HepG2 (cell line): ENCODE measurements at regions not wholly inside any gene's neighbourhood (a gene's known extent, or its start where the extent isn't known, plus 50 kb on each side); places are given as distances from the start of the nearest gene placed in this dataset.

Experiments
- ATAC-seq: fragments of 200-7000 bp; cut with Tn5 transposase; 3 replicates; pipeline ENCODE4 v1.9.1; 2020; ENCODE audit warnings: mild to moderate bottlenecking, moderate library complexity
- BruUV-seq: library from RNA; stranded (reverse); fragments of 400-500 nt; replicated peaks from 2 replicates; lab custom pipeline; 2021; lab: Mats Ljungman, UMichigan
- CTCF ChIA-PET: fragments of 300-600 bp; formaldehyde crosslinking; extraction: SDS; loops from one replicate; lab custom pipeline; 2021; ENCODE audit warnings: low total read pairs, inconsistent platforms, low intra/inter-chr PET ratio; lab: Yijun Ruan, JAX
- POLR2A ChIA-PET: fragments of 350-600 bp; sonication (Branson Sonifier 250); formaldehyde crosslinking; loops from one replicate; lab custom pipeline; 2020; ENCODE audit warnings: antibody characterized with exemption, inconsistent platforms; lab: Yijun Ruan, JAX
- DNase-seq: peaks from one replicate; pipeline ENCODE4 v3.0.0-alpha.2; 2015; ENCODE audit warnings: low spot score
- FAIRE-seq: peaks from 3 replicates; lab custom pipeline; 2011; peaks lifted over from hg19 to GRCh38; lab: Jason Lieb, UNC
- H2AFZ ChIP-seq: one replicate; pipeline ENCODE4 v1.6.1; 2011; ENCODE audit warnings: low read length, inconsistent platforms
- H3K27ac ChIP-seq: fragments of 300-600 bp; 3 replicates; pipeline ENCODE4 v1.8.0; 2011; ENCODE audit warnings: mixed run types, mild to moderate bottlenecking, mixed read lengths, low read length, inconsistent platforms; ENCODE audit not compliant: insufficient read depth; ENCODE audit errors: extremely low read length
- H3K27me3 ChIP-seq, 2 experiments: fragments of 200-600 bp in 1 of 2; 2 replicates in 1 of 2; 3 replicates in 1 of 2; pipeline versions ENCODE4 v1.6.0 to v1.8.0; 2011; ENCODE audit warnings: low read length in 2 of 2, mild to moderate bottlenecking in 2 of 2, moderate library complexity in 2 of 2, inconsistent platforms in 1 of 2; ENCODE audit not compliant: insufficient read depth in 2 of 2, control insufficient read depth in 1 of 2
- H3K36me3 ChIP-seq, 2 experiments: fragments of 200-600 bp in 1 of 2; replicated peaks in 1 of 2; 2 replicates in 1 of 2; 3 replicates in 1 of 2; pipeline versions ENCODE4 v1.5.1 to v1.8.0; 2011; ENCODE audit warnings: low read length in 2 of 2, inconsistent platforms in 1 of 2; ENCODE audit not compliant: insufficient read depth in 2 of 2, control insufficient read depth in 1 of 2
- H3K4me1 ChIP-seq: 2 replicates; pipeline ENCODE4 v1.5.1; 2012; ENCODE audit warnings: low read length, inconsistent platforms; ENCODE audit not compliant: insufficient read depth
- H3K4me2 ChIP-seq: 2 replicates; pipeline ENCODE4 v1.6.0; 2011; ENCODE audit warnings: low read depth, low read length, inconsistent platforms
- H3K4me3 ChIP-seq, 3 experiments: fragments of 200-600 bp in 1 of 3; sonication (generic), shearing (Covaris generic) in 1 of 3; replicated peaks in 1 of 3; 2 replicates each; pipeline ENCODE4 v1.5.1; 2011 to 2016; ENCODE audit warnings: low read length in 3 of 3, inconsistent platforms in 2 of 3, low read depth in 2 of 3, mild to moderate bottlenecking in 2 of 3, control low read depth in 1 of 3, mixed read lengths in 1 of 3; ENCODE audit not compliant: insufficient read depth in 1 of 3
- H3K79me2 ChIP-seq: one replicate; pipeline ENCODE4 v1.6.1; 2011; ENCODE audit warnings: low read length, inconsistent platforms; ENCODE audit not compliant: insufficient read depth
- H3K9ac ChIP-seq: 2 replicates; pipeline ENCODE4 v1.6.0; 2011; ENCODE audit warnings: mild to moderate bottlenecking, low read depth, low read length, inconsistent platforms; ENCODE audit not compliant: insufficient read depth
- H3K9me3 ChIP-seq: 2 replicates; pipeline ENCODE4 v1.5.1; 2012; ENCODE audit warnings: mild to moderate bottlenecking, low read length
- H4K20me1 ChIP-seq: 2 replicates; pipeline ENCODE4 v1.6.0; 2011; ENCODE audit warnings: inconsistent platforms, mild to moderate bottlenecking, low read length, moderate library complexity; ENCODE audit not compliant: insufficient read depth
- E2F1 ChIP-seq: sonication (generic); formaldehyde crosslinking; IDR thresholded peaks from 2 replicates; pipeline ENCODE4 v1.5.0; 2020; ENCODE audit warnings: missing genetic modification reagents
- ESRRA ChIP-seq: sonication (generic); formaldehyde crosslinking; IDR thresholded peaks from 2 replicates; pipeline ENCODE4 v1.5.1; 2020; ENCODE audit warnings: mild to moderate bottlenecking, low read depth, missing genetic modification reagents
- GPBP1L1 ChIP-seq: sonication (generic); formaldehyde crosslinking; IDR thresholded peaks from 2 replicates; pipeline ENCODE4 v1.5.0; 2020; ENCODE audit warnings: mild to moderate bottlenecking, missing genetic modification reagents
- JUNB ChIP-seq: sonication (generic); formaldehyde crosslinking; IDR thresholded peaks from 2 replicates; pipeline ENCODE4 v1.8.0; 2022; ENCODE audit warnings: missing genetic modification reagents, mild to moderate bottlenecking, borderline replicate concordance
- MED13 ChIP-seq: sonication (generic); formaldehyde crosslinking; IDR thresholded peaks from 2 replicates; pipeline ENCODE4 v1.5.0; 2020; ENCODE audit warnings: missing genetic modification reagents
- ZMAT3 ChIP-seq: sonication (generic); formaldehyde crosslinking; conservative IDR thresholded peaks from 2 replicates; pipeline ENCODE4 v1.7.0; 2021; ENCODE audit warnings: missing genetic modification reagents
- ZNF138 ChIP-seq: sonication (generic); formaldehyde crosslinking; IDR thresholded peaks from 2 replicates; pipeline ENCODE4 v1.5.0; 2020; ENCODE audit warnings: mild to moderate bottlenecking, low read depth, missing genetic modification reagents
- ZNF180 ChIP-seq: sonication (generic); formaldehyde crosslinking; IDR thresholded peaks from 2 replicates; pipeline ENCODE4 v1.4.0; 2020; ENCODE audit warnings: low read depth, missing genetic modification reagents, borderline replicate concordance
- ZNF335 ChIP-seq: sonication (generic); formaldehyde crosslinking; IDR thresholded peaks from 2 replicates; pipeline ENCODE4 v1.4.0; 2020; ENCODE audit warnings: missing genetic modification reagents
- in situ Hi-C: cut with HindIII; loops from 2 replicates; pipeline ENCODE4 v1.10.0; 2017; ENCODE audit warnings: low pct_unique_long_range_greater_than_20kb; ENCODE audit not compliant: extremely low pct_ligation_motif_present
- intact Hi-C: fragments of 100-400 bp; cut with micrococcal nuclease; formaldehyde crosslinking; loops from one replicate; pipeline ENCODE4 v1.10.0; 2022; ENCODE audit not compliant: unreplicated experiment
- TF ChIP-seq, protein P1 (sequence below): IDR thresholded peaks from 2 replicates; pipeline ENCODE4 v1.6.1; 2016; ENCODE audit warnings: low read depth, missing genetic modification reagents, missing compliant biosample characterization
- TF ChIP-seq, protein P2 (sequence below): sonication (generic); formaldehyde crosslinking; IDR thresholded peaks from 2 replicates; pipeline ENCODE4 v1.4.0; 2020; ENCODE audit warnings: missing genetic modification reagents, borderline replicate concordance
- TF ChIP-seq, protein P3 (sequence below): sonication (generic); formaldehyde crosslinking; IDR thresholded peaks from 2 replicates; pipeline ENCODE4 v1.5.1; 2020; ENCODE audit warnings: mild to moderate bottlenecking, missing genetic modification reagents

DNA sequence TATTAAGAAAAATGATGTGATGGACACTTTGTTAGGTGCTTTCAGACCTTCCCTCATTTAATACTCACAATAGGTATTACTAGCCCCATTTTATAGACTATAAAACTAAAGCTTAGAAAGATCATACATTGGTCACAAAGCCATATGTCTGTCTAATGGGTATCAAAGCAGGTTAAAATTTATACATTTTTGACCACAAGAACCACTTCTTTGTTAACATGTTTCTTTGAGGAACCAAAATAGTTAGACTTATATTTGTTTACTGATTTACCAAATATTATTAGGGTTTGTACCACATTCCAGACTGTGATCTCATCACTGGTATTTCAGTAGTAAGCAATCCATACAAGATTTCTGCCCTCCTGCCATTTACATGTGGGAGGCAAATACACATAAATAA is 363.3 kb downstream of the NAF1 start:
- H2AFZ ChIP-seq = no peak overlapping the region
- in situ Hi-C loops (no loop called here), intact Hi-C loops (no loop called here)
- H3K9ac ChIP-seq = no peak overlapping the region
- no peaks in the 10 kb centered on the region for H3K4me1 ChIP-seq
- H3K9me3 ChIP-seq = no peaks in the 10 kb centered on the region
- H3K4me3 ChIP-seq = no peak overlapping the region
- ChIA-PET CTCF (no interaction called here), POLR2A (no interaction called here)
- H4K20me1 ChIP-seq = no peaks in the 10 kb centered on the region
- no peaks in the 10 kb centered on the region for H3K79me2 ChIP-seq
- ATAC-seq = no peak
- H3K27me3 ChIP-seq = no peaks in the 10 kb centered on the region
- FAIRE-seq = no peak
- no peak overlapping the region for H3K27ac ChIP-seq
- no peak for DNase-seq
- no peak overlapping the region for H3K4me2 ChIP-seq
- no peaks in the 10 kb centered on the region for H3K36me3 ChIP-seq
- BruUV-seq = no TSS peak
- TF ChIP-seq ZNF138 (CRISPR knock-in tag) (no peak), ZNF180 (CRISPR knock-in tag) (no peak), ZNF335 (CRISPR knock-in tag) (no peak), GPBP1L1 (CRISPR knock-in tag) (no peak), JUNB (CRISPR knock-in tag) (no peak), E2F1 (CRISPR knock-in tag) (no peak), ESRRA (CRISPR knock-in tag) (no peak), ZMAT3 (CRISPR knock-in tag) (no peak), MED13 (CRISPR knock-in tag) (no peak)
- TF ChIP-seq, protein P1, sequence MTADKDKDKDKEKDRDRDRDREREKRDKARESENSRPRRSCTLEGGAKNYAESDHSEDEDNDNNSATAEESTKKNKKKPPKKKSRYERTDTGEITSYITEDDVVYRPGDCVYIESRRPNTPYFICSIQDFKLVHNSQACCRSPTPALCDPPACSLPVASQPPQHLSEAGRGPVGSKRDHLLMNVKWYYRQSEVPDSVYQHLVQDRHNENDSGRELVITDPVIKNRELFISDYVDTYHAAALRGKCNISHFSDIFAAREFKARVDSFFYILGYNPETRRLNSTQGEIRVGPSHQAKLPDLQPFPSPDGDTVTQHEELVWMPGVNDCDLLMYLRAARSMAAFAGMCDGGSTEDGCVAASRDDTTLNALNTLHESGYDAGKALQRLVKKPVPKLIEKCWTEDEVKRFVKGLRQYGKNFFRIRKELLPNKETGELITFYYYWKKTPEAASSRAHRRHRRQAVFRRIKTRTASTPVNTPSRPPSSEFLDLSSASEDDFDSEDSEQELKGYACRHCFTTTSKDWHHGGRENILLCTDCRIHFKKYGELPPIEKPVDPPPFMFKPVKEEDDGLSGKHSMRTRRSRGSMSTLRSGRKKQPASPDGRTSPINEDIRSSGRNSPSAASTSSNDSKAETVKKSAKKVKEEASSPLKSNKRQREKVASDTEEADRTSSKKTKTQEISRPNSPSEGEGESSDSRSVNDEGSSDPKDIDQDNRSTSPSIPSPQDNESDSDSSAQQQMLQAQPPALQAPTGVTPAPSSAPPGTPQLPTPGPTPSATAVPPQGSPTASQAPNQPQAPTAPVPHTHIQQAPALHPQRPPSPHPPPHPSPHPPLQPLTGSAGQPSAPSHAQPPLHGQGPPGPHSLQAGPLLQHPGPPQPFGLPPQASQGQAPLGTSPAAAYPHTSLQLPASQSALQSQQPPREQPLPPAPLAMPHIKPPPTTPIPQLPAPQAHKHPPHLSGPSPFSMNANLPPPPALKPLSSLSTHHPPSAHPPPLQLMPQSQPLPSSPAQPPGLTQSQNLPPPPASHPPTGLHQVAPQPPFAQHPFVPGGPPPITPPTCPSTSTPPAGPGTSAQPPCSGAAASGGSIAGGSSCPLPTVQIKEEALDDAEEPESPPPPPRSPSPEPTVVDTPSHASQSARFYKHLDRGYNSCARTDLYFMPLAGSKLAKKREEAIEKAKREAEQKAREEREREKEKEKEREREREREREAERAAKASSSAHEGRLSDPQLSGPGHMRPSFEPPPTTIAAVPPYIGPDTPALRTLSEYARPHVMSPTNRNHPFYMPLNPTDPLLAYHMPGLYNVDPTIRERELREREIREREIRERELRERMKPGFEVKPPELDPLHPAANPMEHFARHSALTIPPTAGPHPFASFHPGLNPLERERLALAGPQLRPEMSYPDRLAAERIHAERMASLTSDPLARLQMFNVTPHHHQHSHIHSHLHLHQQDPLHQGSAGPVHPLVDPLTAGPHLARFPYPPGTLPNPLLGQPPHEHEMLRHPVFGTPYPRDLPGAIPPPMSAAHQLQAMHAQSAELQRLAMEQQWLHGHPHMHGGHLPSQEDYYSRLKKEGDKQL (CRISPR knock-in tag) = no peak
- TF ChIP-seq, protein P2, sequence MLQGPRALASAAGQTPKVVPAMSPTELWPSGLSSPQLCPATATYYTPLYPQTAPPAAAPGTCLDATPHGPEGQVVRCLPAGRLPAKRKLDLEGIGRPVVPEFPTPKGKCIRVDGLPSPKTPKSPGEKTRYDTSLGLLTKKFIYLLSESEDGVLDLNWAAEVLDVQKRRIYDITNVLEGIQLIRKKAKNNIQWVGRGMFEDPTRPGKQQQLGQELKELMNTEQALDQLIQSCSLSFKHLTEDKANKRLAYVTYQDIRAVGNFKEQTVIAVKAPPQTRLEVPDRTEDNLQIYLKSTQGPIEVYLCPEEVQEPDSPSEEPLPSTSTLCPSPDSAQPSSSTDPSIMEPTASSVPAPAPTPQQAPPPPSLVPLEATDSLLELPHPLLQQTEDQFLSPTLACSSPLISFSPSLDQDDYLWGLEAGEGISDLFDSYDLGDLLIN (CRISPR knock-in tag) = no peak
- TF ChIP-seq, protein P3, sequence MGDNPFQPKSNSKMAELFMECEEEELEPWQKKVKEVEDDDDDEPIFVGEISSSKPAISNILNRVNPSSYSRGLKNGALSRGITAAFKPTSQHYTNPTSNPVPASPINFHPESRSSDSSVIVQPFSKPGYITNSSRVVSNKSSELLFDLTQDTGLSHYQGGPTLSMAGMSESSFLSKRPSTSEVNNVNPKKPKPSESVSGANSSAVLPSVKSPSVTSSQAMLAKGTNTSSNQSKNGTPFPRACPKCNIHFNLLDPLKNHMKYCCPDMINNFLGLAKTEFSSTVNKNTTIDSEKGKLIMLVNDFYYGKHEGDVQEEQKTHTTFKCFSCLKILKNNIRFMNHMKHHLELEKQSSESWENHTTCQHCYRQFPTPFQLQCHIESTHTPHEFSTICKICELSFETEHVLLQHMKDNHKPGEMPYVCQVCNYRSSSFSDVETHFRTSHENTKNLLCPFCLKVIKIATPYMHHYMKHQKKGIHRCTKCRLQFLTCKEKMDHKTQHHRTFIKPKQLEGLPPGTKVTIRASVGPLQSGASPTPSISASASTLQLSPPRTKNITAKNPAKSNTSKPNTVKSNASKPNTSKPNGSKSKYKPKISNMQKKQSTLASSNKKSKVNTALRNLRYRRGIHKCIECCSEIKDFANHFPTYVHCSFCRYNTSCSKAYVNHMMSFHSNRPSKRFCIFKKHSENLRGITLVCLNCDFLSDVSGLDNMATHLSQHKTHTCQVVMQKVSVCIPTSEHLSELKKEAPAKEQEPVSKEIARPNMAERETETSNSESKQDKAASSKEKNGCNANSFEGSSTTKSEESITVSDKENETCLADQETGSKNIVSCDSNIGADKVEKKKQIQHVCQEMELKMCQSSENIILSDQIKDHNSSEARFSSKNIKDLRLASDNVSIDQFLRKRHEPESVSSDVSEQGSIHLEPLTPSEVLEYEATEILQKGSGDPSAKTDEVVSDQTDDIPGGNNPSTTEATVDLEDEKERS (CRISPR knock-in tag) = no peak
